SK-N-SH treated with all-trans-retinoic acid at 6 μM for 48 hours (cell line): ENCODE measurements at regions not wholly inside any gene's neighbourhood (a gene's known extent, or its start where the extent isn't known, plus 50 kb on each side); places are given as distances from the start of the nearest gene placed in this dataset.

Experiments
- BACH2 ChIP-seq: fragments of 250-450 bp; sonication (Bioruptor Pico); IDR thresholded peaks from 2 replicates; pipeline ENCODE4 v1.9.0; 2021; ENCODE audit warnings: mild to moderate bottlenecking, borderline replicate concordance
- CREB5 ChIP-seq: fragments of 250-450 bp; sonication (Bioruptor Pico); IDR thresholded peaks from 2 replicates; pipeline ENCODE4 v1.5.1; 2020; ENCODE audit warnings: low read depth, mild to moderate bottlenecking, moderate library complexity
- CSDC2 ChIP-seq: fragments of 250-450 bp; sonication (Bioruptor Pico); IDR thresholded peaks from 2 replicates; pipeline ENCODE4 v1.5.0; 2020; ENCODE audit warnings: mild to moderate bottlenecking, moderate library complexity
- CSRNP3 ChIP-seq: fragments of 250-450 bp; sonication (Bioruptor Pico); IDR thresholded peaks from 2 replicates; pipeline ENCODE4 v1.5.1; 2021; ENCODE audit warnings: mild to moderate bottlenecking, moderate library complexity
- GLIS3 ChIP-seq: fragments of 250-450 bp; sonication (Bioruptor Pico); IDR thresholded peaks from 2 replicates; pipeline ENCODE4 v1.5.0; 2020; ENCODE audit warnings: mild to moderate bottlenecking, moderate library complexity
- PATZ1 ChIP-seq: fragments of 250-450 bp; sonication (Bioruptor Pico); IDR thresholded peaks from 2 replicates; pipeline ENCODE4 v1.8.0; 2020; ENCODE audit warnings: mild to moderate bottlenecking, moderate library complexity, borderline replicate concordance
- PPARA ChIP-seq: fragments of 250-450 bp; sonication (Bioruptor Pico); IDR thresholded peaks from 2 replicates; pipeline ENCODE4 v1.5.0; 2020; ENCODE audit warnings: mild to moderate bottlenecking, borderline replicate concordance
- SNAI2 ChIP-seq: fragments of 250-450 bp; sonication (Bioruptor Pico); IDR thresholded peaks from 2 replicates; pipeline ENCODE4 v1.5.0; 2020; ENCODE audit warnings: mild to moderate bottlenecking, moderate library complexity
- TSHZ2 ChIP-seq: fragments of 250-450 bp; sonication (Bioruptor Pico); IDR thresholded peaks from 2 replicates; pipeline ENCODE4 v1.5.0; 2020; ENCODE audit warnings: mild to moderate bottlenecking, moderate library complexity
- ZFP3 ChIP-seq: fragments of 250-450 bp; sonication (Bioruptor Pico); IDR thresholded peaks from 2 replicates; pipeline ENCODE4 v1.5.0; 2020; ENCODE audit warnings: mild to moderate bottlenecking, moderate library complexity
- ZFP30 ChIP-seq: fragments of 450-650 bp; formaldehyde crosslinking; IDR thresholded peaks from 2 replicates; pipeline ENCODE4 v1.5.0; 2022; ENCODE audit warnings: mild to moderate bottlenecking, moderate library complexity
- ZNF565 ChIP-seq: fragments of 450-650 bp; formaldehyde crosslinking; conservative IDR thresholded peaks from 2 replicates; pipeline ENCODE4 v1.5.0; 2020; ENCODE audit warnings: low read depth, mild to moderate bottlenecking, moderate library complexity
- ZNF70 ChIP-seq: fragments of 450-650 bp; formaldehyde crosslinking; IDR thresholded peaks from 2 replicates; pipeline ENCODE4 v1.5.0; 2020; ENCODE audit warnings: mild to moderate bottlenecking, moderate library complexity
- ZNF8 ChIP-seq: fragments of 450-650 bp; formaldehyde crosslinking; IDR thresholded peaks from 2 replicates; pipeline ENCODE4 v1.5.0; 2020; ENCODE audit warnings: mild to moderate bottlenecking, moderate library complexity

- no peak for TF ChIP-seq PATZ1
- TF ChIP-seq CSRNP3, result no peak
- TF ChIP-seq CSDC2, result no peak
- no peak for TF ChIP-seq TSHZ2 (CRISPR knock-in tag)
- no peak for TF ChIP-seq GLIS3 (CRISPR knock-in tag)
- no peak for TF ChIP-seq ZFP30 (CRISPR knock-in tag)
- no peak for TF ChIP-seq ZNF70 (CRISPR knock-in tag)
- TF ChIP-seq BACH2 (CRISPR knock-in tag), result no peak
- TF ChIP-seq ZNF565, result no peak
- no peak for TF ChIP-seq PPARA (CRISPR knock-in tag)
- TF ChIP-seq ZNF8 (CRISPR knock-in tag), result no peak
- no peak for TF ChIP-seq ZFP3
- TF ChIP-seq CREB5 (CRISPR knock-in tag), result no peak
- TF ChIP-seq SNAI2 (CRISPR knock-in tag), result no peak
These were observed 594.9 kb downstream of the KCTD8 start for GRCh38 chr4:43853565-43854264.
